Calu3 (cell line): ENCODE measurements at regions not wholly inside any gene's neighbourhood (a gene's known extent, or its start where the extent isn't known, plus 50 kb on each side); places are given as distances from the start of the nearest gene placed in this dataset.

Source experiments
- BruUV-seq: library from RNA; stranded (reverse); fragments of 400-500 nt; replicated peaks from 2 replicates; lab custom pipeline; 2021; lab: Mats Ljungman, UMichigan
- CTCF ChIA-PET: fragments of 300-600 bp; sonication (Branson Sonifier 250); formaldehyde crosslinking; loops from one replicate; lab custom pipeline; 2022; ENCODE audit warnings: antibody characterized with exemption; lab: Charles Lee
- DNase-seq: peaks from one replicate; pipeline ENCODE4 v3.0.0; 2022
- H3K27ac Mint-ChIP-seq: one replicate; pipeline ENCODE4 v1.8.0; 2022; ENCODE audit warnings: mixed read lengths; ENCODE audit not compliant: unreplicated experiment
- H3K27me3 Mint-ChIP-seq: one replicate; pipeline ENCODE4 v1.8.0; 2022; ENCODE audit warnings: mixed read lengths; ENCODE audit not compliant: unreplicated experiment
- H3K36me3 Mint-ChIP-seq: one replicate; pipeline ENCODE4 v1.8.0; 2022; ENCODE audit warnings: mild to moderate bottlenecking, moderate library complexity, mixed read lengths; ENCODE audit not compliant: insufficient read depth, unreplicated experiment
- H3K4me1 Mint-ChIP-seq: one replicate; pipeline ENCODE4 v1.8.0; 2022; ENCODE audit warnings: mild to moderate bottlenecking, low read depth, mixed read lengths; ENCODE audit not compliant: unreplicated experiment
- H3K4me3 Mint-ChIP-seq: one replicate; pipeline ENCODE4 v1.8.0; 2022; ENCODE audit warnings: mild to moderate bottlenecking, low read depth, moderate library complexity, mixed read lengths; ENCODE audit not compliant: unreplicated experiment
- H3K9me3 Mint-ChIP-seq: one replicate; pipeline ENCODE4 v1.8.0; 2022; ENCODE audit warnings: low read depth, mixed read lengths; ENCODE audit not compliant: unreplicated experiment
- CTCF ChIP-seq: fragments of 200-600 bp; IDR thresholded peaks from one replicate; pipeline ENCODE4 v1.8.0; 2022; ENCODE audit warnings: antibody characterized with exemption; ENCODE audit not compliant: unreplicated experiment
- intact Hi-C: fragments of 100-400 bp; cut with micrococcal nuclease; formaldehyde crosslinking; loops from one replicate; pipeline ENCODE4 v1.10.0; 2022; ENCODE audit not compliant: unreplicated experiment

DNA sequence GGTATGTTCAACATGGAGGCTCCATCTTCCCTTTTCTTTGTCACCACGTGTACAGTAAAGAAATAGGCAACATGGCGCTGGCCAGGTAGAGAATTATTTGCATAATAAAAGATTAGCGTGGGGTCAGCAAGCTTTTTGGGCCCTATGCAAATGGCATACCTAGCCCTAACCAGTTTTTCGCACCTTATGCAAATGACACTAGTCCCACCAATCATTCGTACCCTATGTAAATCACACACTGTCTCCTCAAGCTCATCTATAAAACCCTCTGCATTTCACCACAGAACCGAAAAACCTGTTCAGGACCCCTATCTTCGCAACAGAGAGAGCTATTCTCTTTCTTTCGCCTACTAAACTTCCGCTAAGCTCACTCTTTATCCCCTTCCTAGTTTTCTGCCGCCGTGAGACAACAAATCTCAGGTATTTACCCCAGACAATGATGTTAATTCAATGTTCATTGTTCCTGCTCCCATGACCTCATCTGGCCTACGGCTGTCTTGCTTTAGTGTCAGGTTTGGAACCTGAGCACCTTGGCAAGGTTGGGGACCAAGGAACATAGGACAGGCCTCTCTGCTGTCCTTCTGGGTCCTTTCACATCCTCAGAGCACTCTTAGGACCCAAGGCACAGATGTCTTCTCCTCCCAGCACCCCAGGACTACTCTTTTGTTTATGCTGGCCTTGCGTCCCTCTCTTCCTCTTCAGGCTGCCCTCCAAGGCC, 180.7 kb upstream of the RAI14 start:
- Mint-ChIP-seq H3K27me3 (no peaks in the 10 kb centered on the region), H3K36me3 (no peaks in the 10 kb centered on the region), H3K27ac (no peak overlapping the region), H3K4me1 (peaks cover 12% of the 10 kb centered on the region), H3K4me3 (no peak overlapping the region), H3K9me3 (peaks cover under 1% of the 10 kb centered on the region)
- intact Hi-C loops: loop anchor here (2.0 kb wide), 1 partner anchor 527 kb away; no protein-coding TSS in a partner anchor
- DNase-seq: no peak
- no peak for TF ChIP-seq CTCF
- BruUV-seq: no TSS peak
- CTCF ChIA-PET: interaction anchor here (1.3 kb wide), 1 partner anchor 11 kb away, joined by 6 read pairs; no protein-coding TSS in a partner anchor

DNA sequence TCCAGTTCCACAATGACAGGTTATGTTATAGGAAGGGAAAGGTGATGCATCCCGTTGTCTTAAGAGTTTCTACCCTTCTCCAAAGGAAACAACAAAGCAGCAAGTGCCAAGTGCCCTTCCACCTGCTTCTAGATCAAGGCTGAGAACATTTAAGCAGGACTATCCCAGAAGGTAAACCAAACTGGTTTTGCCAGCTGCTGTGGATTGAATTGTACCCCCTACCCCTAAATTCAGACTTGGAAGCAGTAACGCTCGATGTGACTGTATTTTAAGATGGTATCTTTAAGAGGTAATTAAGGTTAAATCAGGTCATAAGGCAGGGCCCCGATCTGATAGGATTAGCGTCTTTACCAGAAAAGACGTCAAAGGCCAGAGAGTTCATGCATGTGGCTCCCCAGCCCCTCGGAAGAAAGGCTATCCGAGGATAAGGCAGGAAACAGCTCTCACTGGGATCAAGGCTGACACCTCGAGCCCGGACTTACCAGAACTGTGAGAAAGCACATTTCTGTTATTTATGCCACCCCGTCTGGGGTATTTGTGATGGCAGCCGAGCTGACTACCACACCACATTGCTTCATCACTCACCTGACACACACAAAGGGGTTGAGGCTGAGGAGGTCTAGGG, 179.1 kb upstream of the RAI14 start:
- no TSS peak for BruUV-seq
- no peaks in the 10 kb centered on the region for H3K9me3 Mint-ChIP-seq
- H3K4me1 Mint-ChIP-seq: peaks cover 14% of the 10 kb centered on the region
- TF ChIP-seq CTCF: no peak
- no peak overlapping the region for H3K27ac Mint-ChIP-seq
- CTCF ChIA-PET: no interaction called here
- intact Hi-C loops: no loop called here
- no peak overlapping the region for H3K4me3 Mint-ChIP-seq
- no peaks in the 10 kb centered on the region for H3K27me3 Mint-ChIP-seq
- no peaks in the 10 kb centered on the region for H3K36me3 Mint-ChIP-seq
- DNase-seq: no peak

DNA sequence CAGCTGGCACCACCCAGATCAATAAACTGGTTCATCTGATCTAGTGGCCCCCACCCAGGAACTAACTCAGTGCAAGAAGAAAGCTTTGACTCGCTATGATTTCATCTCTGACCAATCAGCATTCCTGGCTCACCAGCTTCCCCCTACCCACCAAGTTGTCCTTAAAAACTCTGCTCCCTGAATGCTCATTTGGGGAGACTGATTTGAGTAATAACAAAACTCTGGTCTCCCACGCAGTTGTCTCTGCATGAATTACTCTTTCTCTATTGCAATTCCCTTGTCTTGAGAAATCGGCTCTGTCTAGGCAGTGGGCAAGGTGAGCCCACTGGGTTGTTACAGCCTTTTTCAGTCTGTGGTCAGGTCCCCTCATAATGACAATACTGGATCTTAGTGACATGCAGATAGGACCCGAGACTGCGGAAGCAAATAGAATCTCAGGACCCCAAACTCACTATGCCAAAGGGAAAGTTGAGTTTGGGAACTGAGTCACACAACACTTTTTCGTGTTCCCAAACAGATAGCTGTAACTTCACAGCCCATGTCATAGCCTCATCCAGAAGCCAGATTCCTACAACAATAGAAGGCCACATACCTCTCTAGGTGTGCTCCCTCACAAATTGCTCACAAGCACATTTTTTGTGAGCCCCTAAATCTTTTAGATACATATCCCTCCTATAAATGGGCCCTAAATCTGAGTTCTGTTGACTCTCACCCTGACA, 175.2 kb upstream of the RAI14 start:
- Mint-ChIP-seq H3K27me3 (no peaks in the 10 kb centered on the region), H3K4me1 (peaks cover 14% of the 10 kb centered on the region), H3K4me3 (no peak overlapping the region), H3K27ac (no peak overlapping the region), H3K9me3 (no peaks in the 10 kb centered on the region), H3K36me3 (no peaks in the 10 kb centered on the region)
- no TSS peak for BruUV-seq
- CTCF ChIA-PET: no interaction called here
- TF ChIP-seq CTCF: no peak
- intact Hi-C loops: no loop called here
- no peak for DNase-seq

DNA sequence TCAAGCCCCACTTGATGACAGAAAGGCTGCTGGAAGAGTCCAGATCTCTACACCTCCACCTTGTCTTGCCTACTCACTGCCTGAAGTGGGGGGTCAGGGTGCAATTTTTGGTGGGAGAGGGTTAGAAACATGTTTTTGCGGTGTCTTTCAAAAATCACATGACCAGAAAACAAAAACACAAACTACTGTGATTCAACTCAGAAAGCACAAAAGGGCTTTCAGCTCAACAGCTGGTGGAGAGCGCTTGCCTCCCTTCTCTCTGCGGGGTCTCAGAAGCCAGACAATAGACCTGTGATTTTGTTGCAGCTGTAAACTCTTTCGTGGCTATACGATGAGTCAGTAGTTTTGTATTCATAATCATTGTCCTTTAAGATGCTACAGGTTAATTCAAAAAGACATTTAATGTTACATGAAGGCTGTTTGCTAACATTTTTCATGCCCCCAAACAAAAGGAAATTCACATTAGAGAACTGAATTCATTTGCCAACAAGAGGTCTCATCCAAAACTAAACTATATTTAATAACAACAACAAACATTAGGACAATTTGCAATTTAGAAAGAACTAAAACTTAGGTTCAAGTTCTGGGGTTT, 172.6 kb upstream of the RAI14 start:
- Mint-ChIP-seq H3K4me1 (peaks cover 36% of the 10 kb centered on the region), H3K36me3 (no peaks in the 10 kb centered on the region), H3K27me3 (no peaks in the 10 kb centered on the region), H3K9me3 (no peaks in the 10 kb centered on the region), H3K4me3 (no peak overlapping the region), H3K27ac (no peak overlapping the region)
- no peak for DNase-seq
- no peak for TF ChIP-seq CTCF
- no TSS peak for BruUV-seq
- CTCF ChIA-PET: no interaction called here
- intact Hi-C loops: no loop called here
